Sigmoid colon (tissue), 6 donors: ENCODE measurements at regions not wholly inside any gene's neighbourhood (a gene's known extent, or its start where the extent isn't known, plus 50 kb on each side); places are given as distances from the start of the nearest gene placed in this dataset.
A peak's percentile ranks its signal among the peaks of the same experiment; 100 is the strongest.
"Not testable (repeated sequence)": the region's sequence is repeated elsewhere in the genome, so short reads cannot be mapped to it uniquely, and the experiment has no call there.

Experiments
- DNase-seq: peaks from one replicate; pipeline ENCODE4 v3.0.0-alpha.2; 2019
- H3K27ac ChIP-seq, 4 donors: fragments of 200-600 bp; sonication (generic); one replicate each; pipeline ENCODE4 v1.5.1; 2016 to 2019; ENCODE audit warnings: mild to moderate bottlenecking in 1 of 4
- H3K27me3 ChIP-seq, 3 donors: fragments of 200-600 bp; sonication (generic); one replicate each; pipeline ENCODE4 v1.5.1; 2019; ENCODE audit warnings: mild to moderate bottlenecking in 1 of 3
- H3K36me3 ChIP-seq, 4 donors: fragments of 200-600 bp; sonication (generic); one replicate each; pipeline ENCODE4 v1.5.1; 2016 to 2019
- H3K4me1 ChIP-seq, 4 donors: fragments of 200-600 bp; sonication (generic); one replicate each; pipeline ENCODE4 v1.5.1; 2017 to 2019
- H3K4me3 ChIP-seq, 4 donors: fragments of 200-600 bp; sonication (generic); one replicate each; pipeline ENCODE4 v1.5.1; 2017 to 2019; ENCODE audit warnings: mild to moderate bottlenecking in 2 of 4, moderate library complexity in 1 of 4
- H3K9me3 ChIP-seq, 4 donors: fragments of 200-600 bp in 3 of 4; sonication (generic) in 3 of 4; one replicate each; pipeline versions ENCODE4 v1.5.1 to v1.6.1; 2013 to 2019
- CTCF ChIP-seq, 4 experiments: fragments of 450-650 bp in 3 of 4; fragments of 200-600 bp in 1 of 4; IDR thresholded peaks; one replicate each; pipeline ENCODE4 v1.5.1; 2016 to 2019; ENCODE audit warnings: antibody characterized with exemption in 4 of 4, mild to moderate bottlenecking in 3 of 4, moderate library complexity in 2 of 4
- EP300 ChIP-seq, 4 donors: sonication (generic); formaldehyde crosslinking; IDR thresholded peaks; one replicate each; pipeline ENCODE4 v1.6.1; 2017; ENCODE audit warnings: antibody characterized with exemption in 4 of 4
- POLR2A ChIP-seq, 2 donors: fragments of 450-650 bp; IDR thresholded peaks; one replicate each; pipeline ENCODE4 v1.6.1; 2016; ENCODE audit warnings: antibody characterized with exemption in 2 of 2, mild to moderate bottlenecking in 2 of 2, moderate library complexity in 2 of 2
- POLR2AphosphoS5 ChIP-seq, 4 donors: sonication (generic); formaldehyde crosslinking; IDR thresholded peaks; one replicate each; pipeline ENCODE4 v1.6.1; 2017; ENCODE audit warnings: antibody characterized with exemption in 4 of 4
- WGBS, 2 donors: extraction: QIAGEN DNeasy Blood & Tissue Kit; methylation state at CpG; one replicate each; pipeline ENCODE4 v1.1.7; 2013; 5-methylcytosine and 5-hydroxymethylcytosine counted together
- intact Hi-C: fragments of 100-400 bp; cut with DNase I; formaldehyde crosslinking; loops from one replicate; pipeline ENCODE4 v1.15.1; 2023
- donor health status: healthy with polysubstance abuse.
- donor health status: healthy.

- intact Hi-C loops: no loop called here
- Histone ChIP-seq H3K9me3 (no peaks in the 10 kb centered on the region), H3K36me3 (no peaks in the 10 kb centered on the region), H3K4me1 (peaks cover 0 to 4% (median 3%) of the 10 kb centered on the region in 4 donors), H3K27me3 (no peaks in the 10 kb centered on the region), H3K27ac (no peak overlapping the region), H3K4me3 (no peak overlapping the region)
- TF ChIP-seq POLR2A (IDR thresholded peaks at IDR 0.05) (no peak), CTCF (IDR thresholded peaks at IDR 0.05) (no peak), POLR2AphosphoS5 (IDR thresholded peaks at IDR 0.05) (no peak), EP300 (IDR thresholded peaks at IDR 0.05) (no peak)
- 90 to 92% methylated on average over 37 of the region's 37 CpGs for WGBS, 2 donors
- DNase-seq: no peak
These were observed 130.0 kb downstream of the KCNJ12 start for GRCh38 chr17:21505819-21506815.

- H3K36me3 ChIP-seq, H3K9me3 ChIP-seq, H3K27me3 ChIP-seq, H3K4me3 ChIP-seq, intact Hi-C loops, H3K27ac ChIP-seq, DNase-seq: not testable (repeated sequence)
- H3K4me1 ChIP-seq: peaks cover 0 to 17% (median 16%) of the 10 kb centered on the region in 4 donors
- WGBS, 2 donors: 52 to 66% methylated on average over 4 of the region's 4 CpGs
These were observed 131.6 kb downstream of the KCNJ12 start for GRCh38 chr17:21507806-21508205.

- intact Hi-C loops: no loop called here
- 50 to 54% methylated on average over 2 of the region's 2 CpGs for WGBS, 2 donors
- no peak for TF ChIP-seq EP300 (IDR thresholded peaks at IDR 0.05)
- TF ChIP-seq POLR2AphosphoS5 (IDR thresholded peaks at IDR 0.05): no peak
- Histone ChIP-seq H3K36me3 (no peaks in the 10 kb centered on the region), H3K4me1 (peaks cover 0 to 18% (median 16%) of the 10 kb centered on the region in 4 donors), H3K27ac (no peak overlapping the region), H3K27me3 (no peaks in the 10 kb centered on the region), H3K9me3 (no peaks in the 10 kb centered on the region), H3K4me3 (no peak overlapping the region)
- no peak for DNase-seq
These were observed 132.1 kb downstream of the KCNJ12 start for GRCh38 chr17:21508211-21508610.

GRCh38 chr17:21509356-21509755 is 133.2 kb downstream of the KCNJ12 start:
- H3K9me3 ChIP-seq, H3K27ac ChIP-seq, DNase-seq, H3K27me3 ChIP-seq, H3K4me3 ChIP-seq, intact Hi-C loops, H3K36me3 ChIP-seq: not testable (repeated sequence)
- WGBS, 2 donors: 81 to 90% methylated on average over 1 of the region's 1 CpG
- H3K4me1 ChIP-seq: peaks cover 0 to 18% (median 16%) of the 10 kb centered on the region in 4 donors

- intact Hi-C loops: loop anchor here (1.0 to 2.0 kb wide), 2 partner anchors 54 to 188 kb away; no protein-coding TSS in a partner anchor
- peak overlapping the region in 3 of 4 donors; percentile 64 to 75 (median 72) for H3K27ac ChIP-seq
- no peak for TF ChIP-seq POLR2A (IDR thresholded peaks at IDR 0.05)
- 21 to 36% methylated on average over 14 of the region's 14 CpGs for WGBS, 2 donors
- DNase-seq: no peak
- no peaks in the 10 kb centered on the region for H3K36me3 ChIP-seq
- H3K4me3 ChIP-seq: peak overlapping the region; percentile 25 to 55 (median 54)
- no peaks in the 10 kb centered on the region for H3K9me3 ChIP-seq
- peaks cover 0 to 18% (median 16%) of the 10 kb centered on the region in 4 donors for H3K4me1 ChIP-seq
- H3K27me3 ChIP-seq: no peaks in the 10 kb centered on the region
These were observed 134.7 kb downstream of the KCNJ12 start for GRCh38 chr17:21510686-21511362.

GRCh38 chr17:21511363-21512195 is 135.4 kb downstream of the KCNJ12 start:
- 6 to 7% methylated on average over 78 of the region's 78 CpGs for WGBS, 2 donors
- intact Hi-C loops: loop anchor here (1.0 to 2.0 kb wide), 4 partner anchors 54 to 385 kb away; partner anchors contain the start of gene DHRS7B
- no peak for TF ChIP-seq EP300 (IDR thresholded peaks at IDR 0.05)
- peak; percentile 37 to 69 (median 62) for TF ChIP-seq CTCF (IDR thresholded peaks at IDR 0.05)
- no peak for TF ChIP-seq POLR2AphosphoS5 (IDR thresholded peaks at IDR 0.05)
- TF ChIP-seq POLR2A (IDR thresholded peaks at IDR 0.05): no peak
- H3K9me3 ChIP-seq: no peaks in the 10 kb centered on the region
- H3K27me3 ChIP-seq: no peaks in the 10 kb centered on the region
- peaks cover 0 to 18% (median 16%) of the 10 kb centered on the region in 4 donors for H3K4me1 ChIP-seq
- H3K27ac ChIP-seq: peak overlapping the region in 3 of 4 donors; percentile 64 to 75 (median 72)
- peak overlapping the region; percentile 25 to 55 (median 54) for H3K4me3 ChIP-seq
- peak; percentile 91 for DNase-seq
- no peaks in the 10 kb centered on the region for H3K36me3 ChIP-seq
